HG02798 (cell line): ENCODE measurements at regions not wholly inside any gene's neighbourhood (a gene's known extent, or its start where the extent isn't known, plus 50 kb on each side); places are given as distances from the start of the nearest gene placed in this dataset.

Experiments
- ATAC-seq: cut with Tn5 transposase; IDR thresholded peaks from one replicate; pipeline ENCODE4 v1.9.1; 2021; ENCODE audit warnings: mild to moderate bottlenecking; ENCODE audit not compliant: unreplicated experiment, poor library complexity

GRCh38 chr10:131694781-131695495 is 205.9 kb upstream of the PPP2R2D start:
- ATAC-seq, result no peak

GRCh38 chr10:131695496-131696165 is 205.2 kb upstream of the PPP2R2D start:
- no peak for ATAC-seq

DNA sequence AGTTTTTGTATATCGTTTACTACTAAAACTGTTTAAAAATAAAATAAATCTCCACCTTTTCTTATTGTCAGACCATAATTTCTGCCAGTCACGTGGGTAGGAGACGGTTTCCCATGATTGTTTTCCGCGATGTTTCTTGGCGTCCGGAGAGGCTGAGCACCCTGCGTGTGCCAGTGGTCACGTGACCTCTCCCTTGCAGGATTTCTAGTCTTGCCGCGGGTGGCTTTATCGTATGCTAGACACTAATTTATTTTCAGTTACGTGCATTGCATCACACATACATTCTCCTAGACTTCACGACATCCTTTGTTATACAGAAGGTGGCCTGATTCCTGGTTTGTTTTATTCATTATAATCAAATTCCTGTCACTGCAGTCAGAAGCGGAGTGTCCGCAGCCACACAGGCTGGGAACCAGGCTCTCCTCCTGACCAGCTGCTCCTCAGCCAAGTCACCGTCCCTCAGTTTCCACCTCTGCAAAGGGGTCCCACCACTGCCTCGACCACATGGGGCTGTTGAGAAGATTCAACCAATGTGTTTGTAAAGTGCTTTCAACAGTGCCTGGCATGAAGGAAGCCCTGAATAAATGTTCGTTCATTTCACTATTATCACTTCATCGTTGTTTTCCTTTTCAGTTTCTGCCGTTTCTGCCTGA is 203.2 kb upstream of the PPP2R2D start:
- ATAC-seq, result no peak

DNA sequence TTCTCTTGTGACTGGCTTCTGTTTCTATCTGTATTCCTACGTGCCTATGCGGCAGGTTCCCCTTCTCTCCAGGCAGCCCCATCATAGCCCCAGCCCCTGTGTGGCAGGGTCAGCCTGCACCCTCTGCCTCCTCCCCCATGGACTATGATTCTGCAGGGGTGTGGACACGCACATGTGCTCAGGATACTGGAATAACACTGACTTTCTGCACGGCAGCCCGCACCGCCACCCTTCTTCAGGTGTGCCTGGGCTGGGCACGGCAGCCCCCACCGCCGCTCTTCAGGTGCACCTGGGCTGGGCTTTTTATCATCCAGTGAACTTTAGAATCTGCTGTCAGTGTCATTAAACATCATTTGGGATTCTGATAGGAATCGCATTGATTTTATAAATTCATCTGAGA is 202.6 kb upstream of the PPP2R2D start:
- ATAC-seq, result no peak

DNA sequence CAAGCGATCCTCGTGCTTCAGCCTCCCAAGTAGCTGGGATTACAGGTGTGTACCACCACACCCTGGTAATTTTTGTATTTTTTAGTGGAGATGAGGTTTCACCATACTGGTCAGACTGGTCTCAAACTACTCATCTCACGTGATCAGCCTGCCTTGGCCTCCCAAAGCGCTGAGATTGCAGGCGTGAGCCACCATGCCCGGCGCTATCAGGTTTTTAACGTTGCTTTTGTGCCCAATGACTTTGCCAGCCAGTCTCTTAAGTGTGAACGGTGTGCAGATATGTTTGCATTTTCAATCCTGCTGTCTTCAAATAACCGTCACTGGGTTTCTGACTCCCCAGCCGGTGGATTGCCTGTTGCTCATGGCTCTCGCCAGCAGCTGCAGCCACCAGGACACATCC is 201.8 kb upstream of the PPP2R2D start:
- ATAC-seq, result no peak

GRCh38 chr10:131700032-131700431 is 200.8 kb upstream of the PPP2R2D start:
- ATAC-seq, result no peak

GRCh38 chr10:131700506-131700905 is 200.3 kb upstream of the PPP2R2D start:
- ATAC-seq, result no peak

- ATAC-seq, result no peak
These were observed 199.5 kb upstream of the PPP2R2D start for GRCh38 chr10:131701131-131701947.

DNA sequence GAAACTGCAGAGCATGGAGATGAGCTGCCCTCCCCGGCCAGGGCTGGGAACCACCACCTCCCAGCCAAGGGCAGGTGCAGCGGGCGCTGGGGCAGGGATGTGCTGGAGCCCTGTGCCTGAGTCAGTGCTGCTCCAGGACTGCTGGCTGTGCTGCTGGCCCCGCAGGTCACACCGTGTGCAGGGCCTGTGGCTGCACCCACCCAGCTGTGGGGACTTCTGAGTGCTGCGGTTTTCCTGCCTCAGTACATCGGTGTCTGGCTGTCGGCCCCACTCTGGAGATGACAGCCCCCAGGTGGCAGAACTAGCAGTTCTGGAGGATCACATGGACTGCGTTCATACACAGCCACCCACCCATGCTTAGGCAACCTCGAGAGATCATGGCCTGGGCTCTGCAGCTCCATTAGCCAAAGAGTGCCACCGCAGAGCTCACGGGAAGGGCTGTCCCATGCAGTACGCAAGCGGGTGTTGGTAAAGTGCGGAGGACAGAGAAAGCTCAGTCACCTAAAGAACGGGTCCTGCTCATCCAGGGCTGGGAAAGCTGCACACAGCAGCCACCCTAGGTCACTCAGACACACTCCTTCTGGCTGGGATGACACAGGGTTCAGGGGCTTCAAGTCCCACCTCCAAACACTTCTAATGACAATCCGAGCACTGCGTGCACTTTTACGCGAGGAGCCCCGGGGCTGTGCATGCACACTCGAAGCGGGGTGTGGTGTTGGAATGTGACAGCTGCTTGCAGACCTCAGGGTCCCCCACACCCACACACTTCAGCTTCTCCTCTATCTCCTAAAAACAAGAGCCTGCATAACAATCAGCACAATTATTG is 198.1 kb upstream of the PPP2R2D start:
- no peak for ATAC-seq

DNA sequence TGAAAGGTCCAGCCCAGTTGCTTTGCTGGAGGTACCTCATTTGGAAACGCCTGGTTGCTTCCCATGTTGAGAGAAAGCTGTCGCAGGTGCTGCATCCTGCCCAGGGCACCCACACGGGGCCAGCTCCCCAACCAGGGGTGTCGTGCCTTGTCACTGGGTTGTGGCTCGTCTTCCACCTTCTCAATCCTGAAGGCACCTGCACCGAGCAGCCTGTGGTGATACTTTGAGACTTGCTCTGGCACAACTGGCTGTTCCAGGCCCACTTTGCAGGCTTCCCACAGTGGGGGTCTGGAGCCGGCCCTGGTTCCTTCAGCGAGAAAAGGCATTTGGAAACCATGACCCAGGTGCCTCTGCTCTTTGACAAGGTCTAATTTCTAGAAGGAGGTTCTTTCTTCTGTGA is 197.3 kb upstream of the PPP2R2D start:
- ATAC-seq, result no peak

- no peak for ATAC-seq
These were observed 196.9 kb upstream of the PPP2R2D start for GRCh38 chr10:131703941-131704340.

DNA sequence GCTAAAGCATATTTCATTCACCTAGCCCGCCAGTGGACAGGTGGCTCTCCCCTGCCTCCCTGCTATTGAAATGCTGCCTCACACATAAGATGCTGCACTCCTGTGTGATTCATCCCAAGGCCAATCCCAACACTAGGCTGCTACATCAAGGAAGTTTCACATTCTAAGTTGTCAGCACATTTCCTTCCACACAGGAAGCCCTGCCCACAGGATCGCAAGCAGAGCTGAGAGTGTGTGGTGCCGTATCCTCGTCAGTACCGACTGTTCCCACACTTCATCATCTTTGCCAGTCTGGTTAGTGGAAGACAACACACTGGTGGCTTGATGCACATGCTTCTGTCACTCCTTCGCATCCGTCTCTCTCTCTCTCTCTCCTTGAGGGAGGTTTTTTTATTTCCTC is 194.3 kb upstream of the PPP2R2D start:
- no peak for ATAC-seq

DNA sequence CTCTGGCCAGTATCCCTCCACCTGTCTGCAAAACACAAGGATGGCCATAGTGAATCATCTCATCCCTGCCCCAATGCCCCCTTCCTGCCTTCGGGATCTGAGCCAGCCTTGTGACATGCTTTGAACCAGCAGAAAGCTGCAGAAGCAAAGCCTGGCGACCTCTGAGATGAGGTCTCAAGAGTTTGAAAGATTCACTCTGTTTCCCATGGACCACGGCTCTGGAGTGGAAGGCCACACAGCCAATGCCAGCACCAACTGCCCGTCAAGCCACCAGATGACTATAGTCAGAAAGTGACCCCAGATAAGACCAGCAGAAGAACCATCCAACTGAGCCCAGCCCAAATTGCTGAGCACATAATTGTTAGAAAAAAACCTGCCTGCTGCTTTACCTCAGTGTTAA is 193.9 kb upstream of the PPP2R2D start:
- no peak for ATAC-seq

GRCh38 chr10:131708225-131708880 is 192.5 kb upstream of the PPP2R2D start:
- ATAC-seq, result no peak

GRCh38 chr10:131710142-131710861 is 190.5 kb upstream of the PPP2R2D start:
- ATAC-seq, result no peak

DNA sequence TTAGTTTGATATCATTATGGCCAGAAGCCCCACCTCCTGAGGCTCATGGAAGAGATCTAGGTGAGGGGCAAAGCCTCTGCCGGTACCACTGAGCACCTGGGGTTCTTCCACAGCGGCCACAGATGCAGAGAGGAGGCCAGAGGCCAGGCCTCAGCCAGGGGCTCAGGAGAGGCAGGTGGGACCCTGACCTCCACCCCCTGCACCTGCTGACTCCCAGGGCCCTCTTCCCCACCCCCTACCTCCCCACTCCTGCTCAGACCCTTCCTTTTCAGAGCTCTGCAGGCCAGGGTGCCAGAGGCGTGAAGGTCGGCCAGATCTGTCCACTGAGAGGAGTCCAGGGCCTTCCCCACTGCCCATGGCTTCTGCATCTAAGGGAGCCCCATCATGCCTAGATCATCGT is 178.7 kb upstream of the PPP2R2D start:
- no peak for ATAC-seq

GRCh38 chr10:131722525-131723264 is 178.1 kb upstream of the PPP2R2D start:
- ATAC-seq, result no peak
